PC-9 (cell line): ENCODE measurements at regions not wholly inside any gene's neighbourhood (a gene's known extent, or its start where the extent isn't known, plus 50 kb on each side); places are given as distances from the start of the nearest gene placed in this dataset.

Experiments used
- BruUV-seq: library from RNA; stranded (reverse); fragments of 400-500 nt; replicated peaks from 2 replicates; lab custom pipeline; 2021; lab: Mats Ljungman, UMichigan
- CTCF ChIA-PET: fragments of 300-600 bp; sonication (Branson Sonifier 250); formaldehyde crosslinking; loops from one replicate; lab custom pipeline; 2022; ENCODE audit warnings: antibody characterized with exemption; lab: Charles Lee
- POLR2A ChIA-PET: fragments of 300-600 bp; sonication (Branson Sonifier 250); formaldehyde crosslinking; loops from one replicate; lab custom pipeline; 2022; ENCODE audit warnings: antibody characterized with exemption; ENCODE audit not compliant: unreplicated experiment; lab: Charles Lee
- DNase-seq, 2 experiments: peaks; one replicate each; pipeline versions ENCODE4 v3.0.0 to v3.0.0-alpha.2; 2015 to 2022; ENCODE audit warnings: mixed read lengths in 1 of 2
- H2AFZ ChIP-seq: fragments of 200-600 bp; sonication (generic); 2 replicates; pipeline ENCODE4 v1.8.1; 2017; ENCODE audit warnings: antibody characterized with exemption
- H3F3A ChIP-seq: fragments of 200-600 bp; sonication (generic); 2 replicates; pipeline ENCODE4 v1.8.1; 2017; ENCODE audit warnings: antibody characterized with exemption, mild to moderate bottlenecking, low read depth; ENCODE audit not compliant: insufficient read depth
- H3K27ac ChIP-seq: fragments of 200-600 bp; sonication (generic); 2 replicates; pipeline ENCODE4 v1.6.1; 2016; ENCODE audit warnings: mixed run types
- H3K27me3 ChIP-seq: fragments of 200-600 bp; sonication (generic); 2 replicates; pipeline ENCODE4 v1.6.1; 2016; ENCODE audit warnings: low read depth, mixed run types; ENCODE audit not compliant: insufficient read depth
- H3K36me3 ChIP-seq: fragments of 200-600 bp; sonication (generic); 2 replicates; pipeline ENCODE4 v1.6.1; 2016; ENCODE audit warnings: low read depth, mixed run types
- H3K4me1 ChIP-seq: fragments of 200-600 bp; sonication (generic); replicated peaks from 2 replicates; pipeline ENCODE4 v1.6.1; 2016; ENCODE audit warnings: mixed run types; ENCODE audit not compliant: insufficient read depth
- H3K4me2 ChIP-seq: fragments of 200-600 bp; sonication (generic); 2 replicates; pipeline ENCODE4 v1.6.1; 2017; ENCODE audit warnings: mixed run types
- H3K4me3 ChIP-seq: fragments of 200-600 bp; sonication (generic); 2 replicates; pipeline ENCODE4 v1.6.1; 2016; ENCODE audit warnings: mixed run types
- H3K79me2 ChIP-seq: fragments of 200-600 bp; sonication (generic); 2 replicates; pipeline ENCODE4 v1.6.1; 2017; ENCODE audit warnings: low read depth, mixed run types
- H3K9me2 ChIP-seq: fragments of 200-600 bp; sonication (generic); 2 replicates; pipeline ENCODE4 v1.8.1; 2017; ENCODE audit warnings: mild to moderate bottlenecking; ENCODE audit not compliant: insufficient read depth
- H3K9me3 ChIP-seq: fragments of 200-600 bp; sonication (generic); 2 replicates; pipeline ENCODE4 v1.8.1; 2016; ENCODE audit warnings: low read depth; ENCODE audit not compliant: insufficient read depth
- H4K20me1 ChIP-seq: fragments of 200-600 bp; sonication (generic); 2 replicates; pipeline ENCODE4 v1.8.1; 2017; ENCODE audit not compliant: insufficient read depth
- EZH2 ChIP-seq: fragments of 200-600 bp; sonication (generic); IDR thresholded peaks from 2 replicates; pipeline ENCODE4 v1.8.0; 2017; ENCODE audit warnings: antibody characterized with exemption, low read depth
- intact Hi-C: fragments of 100-400 bp; cut with micrococcal nuclease; formaldehyde crosslinking; loops from one replicate; pipeline ENCODE4 v1.10.0; 2022; ENCODE audit not compliant: unreplicated experiment
- TF ChIP-seq, protein P1 (sequence below): fragments of 200-600 bp; sonication (generic); conservative IDR thresholded peaks from 2 replicates; pipeline ENCODE4 v1.6.1; 2017; ENCODE audit warnings: mixed run types, antibody characterized with exemption, mild to moderate bottlenecking, moderate library complexity

DNA sequence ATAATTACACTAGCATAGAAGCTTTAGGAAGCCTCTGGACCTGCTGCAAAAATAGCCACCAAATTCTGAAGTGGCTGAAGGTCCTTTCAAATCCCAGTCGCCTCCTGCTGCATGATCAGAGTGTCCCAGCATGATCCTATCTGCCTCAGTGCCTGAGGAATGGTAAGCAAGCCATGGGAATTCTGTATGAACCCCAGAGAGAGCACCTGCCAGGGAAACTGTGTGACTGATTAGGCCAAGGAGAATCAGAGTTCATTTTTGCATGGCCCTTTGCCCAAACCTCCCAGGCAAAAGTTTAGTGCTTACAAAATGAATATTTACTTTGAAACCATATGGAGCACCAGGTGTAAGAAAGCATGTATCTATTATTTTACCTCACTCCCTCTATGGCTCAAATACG lies 221.4 kb downstream of the ARL4C start:
- intact Hi-C loops, result no loop called here
- H4K20me1 ChIP-seq, result no peaks in the 10 kb centered on the region
- H3K27ac ChIP-seq, result no peak overlapping the region
- no peak for TF ChIP-seq EZH2
- TF ChIP-seq, protein P1, sequence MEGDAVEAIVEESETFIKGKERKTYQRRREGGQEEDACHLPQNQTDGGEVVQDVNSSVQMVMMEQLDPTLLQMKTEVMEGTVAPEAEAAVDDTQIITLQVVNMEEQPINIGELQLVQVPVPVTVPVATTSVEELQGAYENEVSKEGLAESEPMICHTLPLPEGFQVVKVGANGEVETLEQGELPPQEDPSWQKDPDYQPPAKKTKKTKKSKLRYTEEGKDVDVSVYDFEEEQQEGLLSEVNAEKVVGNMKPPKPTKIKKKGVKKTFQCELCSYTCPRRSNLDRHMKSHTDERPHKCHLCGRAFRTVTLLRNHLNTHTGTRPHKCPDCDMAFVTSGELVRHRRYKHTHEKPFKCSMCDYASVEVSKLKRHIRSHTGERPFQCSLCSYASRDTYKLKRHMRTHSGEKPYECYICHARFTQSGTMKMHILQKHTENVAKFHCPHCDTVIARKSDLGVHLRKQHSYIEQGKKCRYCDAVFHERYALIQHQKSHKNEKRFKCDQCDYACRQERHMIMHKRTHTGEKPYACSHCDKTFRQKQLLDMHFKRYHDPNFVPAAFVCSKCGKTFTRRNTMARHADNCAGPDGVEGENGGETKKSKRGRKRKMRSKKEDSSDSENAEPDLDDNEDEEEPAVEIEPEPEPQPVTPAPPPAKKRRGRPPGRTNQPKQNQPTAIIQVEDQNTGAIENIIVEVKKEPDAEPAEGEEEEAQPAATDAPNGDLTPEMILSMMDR, result no peak
- no peak for DNase-seq
- H3K9me3 ChIP-seq, result peaks cover 8% of the 10 kb centered on the region; the same call in 1 of the 2 replicates
- BruUV-seq, result no TSS peak
- ChIA-PET POLR2A (no interaction called here), CTCF (no interaction called here)
- no peaks in the 10 kb centered on the region for H3K36me3 ChIP-seq
- H3K79me2 ChIP-seq, result no peaks in the 10 kb centered on the region
- H3K27me3 ChIP-seq, result no peaks in the 10 kb centered on the region
- no peak overlapping the region for H2AFZ ChIP-seq
- peaks cover under 1% of the 10 kb centered on the region; the same call in 1 of the 2 replicates for H3F3A ChIP-seq
- H3K4me2 ChIP-seq, result no peak overlapping the region
- peaks cover 11% of the 10 kb centered on the region for H3K4me1 ChIP-seq
- H3K9me2 ChIP-seq, result no peaks in the 10 kb centered on the region
- H3K4me3 ChIP-seq, result no peak overlapping the region

DNA sequence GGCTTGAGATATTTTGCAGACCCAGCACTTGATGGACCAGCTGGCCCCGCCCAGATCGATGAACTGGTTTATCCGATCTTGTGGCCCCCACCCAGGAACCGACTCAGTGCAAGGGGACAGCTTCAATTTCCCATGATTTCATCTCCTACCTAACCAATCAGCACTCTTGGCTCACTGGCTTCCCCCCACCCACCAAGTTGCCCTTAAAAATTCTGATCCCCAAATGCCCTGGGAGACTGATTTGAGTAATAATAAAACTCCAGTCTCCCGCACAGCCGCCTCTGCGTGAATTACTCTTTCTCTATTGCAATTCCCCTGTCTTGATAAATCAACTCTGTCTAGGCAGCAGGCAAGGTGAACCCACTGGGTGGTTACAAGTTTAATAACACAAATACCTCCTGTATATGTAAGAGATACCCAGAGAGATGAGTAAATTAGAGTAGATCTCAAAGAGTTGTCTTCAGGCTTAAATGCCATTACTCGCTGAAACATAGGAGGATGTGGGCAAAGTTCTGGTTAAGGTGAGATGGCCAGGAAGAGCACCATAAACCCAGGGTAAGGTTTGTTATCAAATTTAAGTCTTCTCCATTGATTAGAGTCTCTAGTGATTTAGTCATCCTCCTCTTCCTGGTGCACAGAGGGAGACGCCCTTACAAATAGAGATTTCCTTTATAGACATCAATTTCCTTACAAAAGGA lies 222.8 kb downstream of the ARL4C start:
- Histone ChIP-seq H3K9me2 (no peaks in the 10 kb centered on the region), H2AFZ (no peak overlapping the region), H4K20me1 (no peaks in the 10 kb centered on the region), H3K4me1 (peaks cover 21% of the 10 kb centered on the region), H3K79me2 (no peaks in the 10 kb centered on the region), H3K27ac (no peak overlapping the region), H3F3A (peaks cover 15% of the 10 kb centered on the region), H3K4me3 (no peak overlapping the region), H3K27me3 (no peaks in the 10 kb centered on the region), H3K9me3 (0 out of 2 replicates have a peak, but pooled peaks cover 5% of the 10 kb centered on the region), H3K4me2 (no peak overlapping the region), H3K36me3 (no peaks in the 10 kb centered on the region)
- no peak for DNase-seq
- ChIA-PET CTCF (no interaction called here), POLR2A (no interaction called here)
- no TSS peak for BruUV-seq
- intact Hi-C loops, result no loop called here
- no peak for TF ChIP-seq EZH2
- TF ChIP-seq, protein P1, result no peak

DNA sequence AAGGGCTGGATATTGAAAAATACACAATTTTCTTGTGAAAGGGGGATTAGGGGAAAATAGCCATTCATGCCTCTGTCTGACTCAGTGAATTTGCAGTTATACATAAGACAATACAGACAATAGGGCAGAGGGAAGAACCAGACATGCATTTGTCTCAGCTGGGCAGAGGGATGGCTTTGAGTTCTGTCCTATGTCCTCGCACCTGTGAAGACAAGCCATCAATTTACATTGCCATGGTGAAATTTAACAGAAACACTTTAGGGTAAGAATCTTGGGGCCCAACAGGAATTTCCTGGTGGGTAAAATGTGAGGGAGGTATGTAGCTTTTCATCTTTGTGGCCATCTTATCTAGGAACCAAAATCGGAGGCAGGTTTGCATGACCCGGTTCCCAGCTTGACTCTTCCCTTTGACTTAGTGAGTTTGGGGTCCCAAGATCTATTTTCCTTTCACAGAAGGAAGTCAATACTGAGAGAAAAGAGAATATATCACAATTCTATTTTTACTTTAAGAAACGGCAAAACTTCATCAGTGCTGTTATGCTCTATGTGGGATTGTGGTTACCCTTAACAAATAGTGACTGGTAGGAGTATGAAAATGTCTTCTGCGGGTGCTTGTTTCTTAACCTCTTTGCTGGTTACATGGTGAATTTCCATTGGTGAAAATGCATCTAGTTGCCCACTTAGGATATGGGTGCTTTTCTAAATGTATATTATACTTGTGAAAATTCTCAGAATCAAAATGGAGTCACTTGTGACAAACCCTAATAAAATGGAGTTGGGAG lies 221.8 kb downstream of the SPP2 start:
- Histone ChIP-seq H3K4me3 (no peak overlapping the region), H2AFZ (no peak overlapping the region), H3K9me2 (no peaks in the 10 kb centered on the region), H3K27ac (no peak overlapping the region), H3K4me1 (peaks cover 28% of the 10 kb centered on the region), H3K27me3 (no peaks in the 10 kb centered on the region), H3K4me2 (no peak overlapping the region), H3K9me3 (no peaks in the 10 kb centered on the region), H3K79me2 (no peaks in the 10 kb centered on the region), H4K20me1 (no peaks in the 10 kb centered on the region), H3F3A (peaks cover 22% of the 10 kb centered on the region), H3K36me3 (no peaks in the 10 kb centered on the region)
- BruUV-seq, result no TSS peak
- intact Hi-C loops, result no loop called here
- TF ChIP-seq, protein P1, result no peak
- TF ChIP-seq EZH2, result no peak
- no peak for DNase-seq
- POLR2A ChIA-PET, result interaction anchor here (0.6 kb wide), 1 partner anchor 17 kb away, joined by 4 read pairs; no protein-coding TSS in a partner anchor
- CTCF ChIA-PET, result no interaction called here
